ENCODE measurements at regions not wholly inside any gene's neighbourhood (a gene's known extent, or its start where the extent isn't known, plus 50 kb on each side); places are given as distances from the start of the nearest gene placed in this dataset.
A peak's percentile ranks its signal among the peaks of the same experiment; 100 is the strongest.

GRCh38 chr5:58246461-58246944, 213.4 kb downstream of the PLK2 start:
- no peak for FAIRE-seq

GRCh38 chr5:58245476-58245840, 214.4 kb downstream of the PLK2 start:
- FAIRE-seq, result no peak

- no peak for FAIRE-seq
Observed at GRCh38 chr5:58244819-58245475, 214.9 kb downstream of the PLK2 start.

GRCh38 chr5:58241389-58241788, 218.5 kb downstream of the PLK2 start:
- no peak for FAIRE-seq

- no peak for FAIRE-seq
Observed at GRCh38 chr5:58240322-58240721, 219.6 kb downstream of the PLK2 start.

- FAIRE-seq, result no peak
Observed at GRCh38 chr5:58239731-58240130, 220.2 kb downstream of the PLK2 start.

GRCh38 chr5:58239045-58239444, 220.8 kb downstream of the PLK2 start:
- peak; percentile 45 for FAIRE-seq

- FAIRE-seq, result no peak
Observed at GRCh38 chr5:58236498-58236897, 223.4 kb downstream of the PLK2 start.

- FAIRE-seq, result no peak
Observed at GRCh38 chr5:58235299-58235698, 224.6 kb downstream of the PLK2 start.

- FAIRE-seq, result no peak
Observed at GRCh38 chr5:58232130-58232529, 227.8 kb downstream of the PLK2 start.

- FAIRE-seq, result peak; percentile 93
Observed at GRCh38 chr5:58231041-58231440, 228.8 kb downstream of the PLK2 start.

GRCh38 chr5:58228896-58229295, 231.0 kb downstream of the PLK2 start:
- no peak for FAIRE-seq

GRCh38 chr5:58227858-58228257, 232.0 kb downstream of the PLK2 start:
- FAIRE-seq, result no peak

GRCh38 chr5:58224661-58225060, 235.2 kb downstream of the PLK2 start:
- no peak for FAIRE-seq

GRCh38 chr5:58224221-58224620, 235.7 kb downstream of the PLK2 start:
- FAIRE-seq, result no peak

GRCh38 chr5:58215364-58215763, 244.5 kb downstream of the PLK2 start:
- FAIRE-seq, result no peak

GRCh38 chr5:58211441-58211840, 248.4 kb downstream of the PLK2 start:
- no peak for FAIRE-seq

GRCh38 chr5:58208674-58209073, 251.2 kb downstream of the PLK2 start:
- FAIRE-seq, result no peak

- peak; percentile 66 for FAIRE-seq
Observed at GRCh38 chr5:58207076-58207475, 252.8 kb downstream of the PLK2 start.

- no peak for FAIRE-seq
Observed at GRCh38 chr5:58204966-58205365, 254.9 kb downstream of the PLK2 start.

- no peak for FAIRE-seq
Observed at GRCh38 chr5:58202941-58203444, 256.9 kb downstream of the PLK2 start.

- peak; percentile 76 for FAIRE-seq
Observed at GRCh38 chr5:58201922-58202648, 257.8 kb downstream of the PLK2 start.

GRCh38 chr5:58200451-58200850, 259.4 kb downstream of the PLK2 start:
- peak; percentile 27 for FAIRE-seq

GRCh38 chr5:58199087-58199486, 260.8 kb downstream of the PLK2 start:
- peak; percentile 27 for FAIRE-seq
